Keratinocyte (primary cell): ENCODE measurements at regions not wholly inside any gene's neighbourhood (a gene's known extent, or its start where the extent isn't known, plus 50 kb on each side); places are given as distances from the start of the nearest gene placed in this dataset.

ENCODE experiments used
- EZH2 ChIP-seq: IDR thresholded peaks from one replicate; pipeline ENCODE4 v1.6.1; 2012; ENCODE audit warnings: inconsistent platforms, mild to moderate bottlenecking, low read length, moderate library complexity
- TF ChIP-seq, protein P1 (sequence below), 3 experiments: IDR thresholded peaks in 1 of 3; conservative IDR thresholded peaks in 1 of 3; optimal IDR thresholded peaks in 1 of 3; 2 replicates in 2 of 3; 3 replicates in 1 of 3; pipeline versions ENCODE3 to v1.5.1; 2011; ENCODE audit warnings: low read length in 3 of 3, mild to moderate bottlenecking in 3 of 3, moderate library complexity in 2 of 3, control low read depth in 1 of 3, inconsistent platforms in 1 of 3; ENCODE audit not compliant: insufficient read depth in 2 of 3; ENCODE audit errors: extremely low read depth in 1 of 3

DNA sequence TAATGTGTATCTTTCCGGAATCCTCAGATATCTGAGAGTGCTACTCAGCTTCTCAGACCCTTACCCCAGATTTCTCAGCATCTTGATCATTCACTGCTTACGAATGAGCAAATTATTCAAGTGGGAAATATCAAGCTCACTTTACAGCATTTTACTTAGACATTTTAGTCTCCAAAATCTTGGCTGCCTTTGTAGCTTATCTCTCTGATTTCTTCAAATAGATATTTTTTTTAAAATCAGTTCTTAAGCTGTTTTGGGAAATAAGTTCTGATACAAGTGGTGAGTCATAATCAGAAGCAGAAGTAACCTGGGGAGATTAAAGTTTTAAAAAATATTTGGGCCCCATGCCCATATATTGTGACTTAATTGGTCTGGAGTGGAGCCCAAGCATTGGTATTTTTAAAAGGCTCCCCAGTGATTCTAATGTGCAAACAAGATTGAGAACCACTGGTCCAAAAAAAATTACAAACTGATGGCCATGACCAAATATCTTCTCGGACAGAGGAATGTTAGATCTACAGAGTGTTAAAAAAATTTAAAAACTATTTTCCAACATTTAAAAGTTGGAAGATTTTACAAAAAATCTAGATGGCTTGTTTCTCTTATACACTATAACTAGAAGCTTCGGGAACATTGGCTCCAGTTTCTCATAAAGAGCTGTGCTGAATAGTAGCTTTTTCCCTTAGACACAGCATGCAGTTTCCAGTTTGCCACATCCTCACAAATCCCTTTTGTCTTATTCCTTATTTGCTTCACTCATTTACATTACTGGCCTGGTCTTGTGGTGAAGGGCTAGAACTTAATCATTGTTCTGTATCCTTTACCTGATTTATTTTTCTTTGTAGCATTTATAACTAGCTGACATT, 87.8 kb upstream of the BMAL1 start:
- TF ChIP-seq, protein P1, sequence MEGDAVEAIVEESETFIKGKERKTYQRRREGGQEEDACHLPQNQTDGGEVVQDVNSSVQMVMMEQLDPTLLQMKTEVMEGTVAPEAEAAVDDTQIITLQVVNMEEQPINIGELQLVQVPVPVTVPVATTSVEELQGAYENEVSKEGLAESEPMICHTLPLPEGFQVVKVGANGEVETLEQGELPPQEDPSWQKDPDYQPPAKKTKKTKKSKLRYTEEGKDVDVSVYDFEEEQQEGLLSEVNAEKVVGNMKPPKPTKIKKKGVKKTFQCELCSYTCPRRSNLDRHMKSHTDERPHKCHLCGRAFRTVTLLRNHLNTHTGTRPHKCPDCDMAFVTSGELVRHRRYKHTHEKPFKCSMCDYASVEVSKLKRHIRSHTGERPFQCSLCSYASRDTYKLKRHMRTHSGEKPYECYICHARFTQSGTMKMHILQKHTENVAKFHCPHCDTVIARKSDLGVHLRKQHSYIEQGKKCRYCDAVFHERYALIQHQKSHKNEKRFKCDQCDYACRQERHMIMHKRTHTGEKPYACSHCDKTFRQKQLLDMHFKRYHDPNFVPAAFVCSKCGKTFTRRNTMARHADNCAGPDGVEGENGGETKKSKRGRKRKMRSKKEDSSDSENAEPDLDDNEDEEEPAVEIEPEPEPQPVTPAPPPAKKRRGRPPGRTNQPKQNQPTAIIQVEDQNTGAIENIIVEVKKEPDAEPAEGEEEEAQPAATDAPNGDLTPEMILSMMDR (optimal IDR thresholded peaks at IDR 0.05 in 1 of 3, IDR thresholded peaks at IDR 0.05 in 1 of 3, conservative IDR thresholded peaks at IDR 0.05 in 1 of 3; ENCODE audit: extremely low read depth in 1 of 3, insufficient read depth in 2 of 3, low read length in 3 of 3): no peak
- TF ChIP-seq EZH2: no peak
